ENCODE measurements at regions not wholly inside any gene's neighbourhood (a gene's known extent, or its start where the extent isn't known, plus 50 kb on each side); places are given as distances from the start of the nearest gene placed in this dataset.
"Not testable (repeated sequence)": the region's sequence is repeated elsewhere in the genome, so short reads cannot be mapped to it uniquely, and the experiment has no call there.

DNA sequence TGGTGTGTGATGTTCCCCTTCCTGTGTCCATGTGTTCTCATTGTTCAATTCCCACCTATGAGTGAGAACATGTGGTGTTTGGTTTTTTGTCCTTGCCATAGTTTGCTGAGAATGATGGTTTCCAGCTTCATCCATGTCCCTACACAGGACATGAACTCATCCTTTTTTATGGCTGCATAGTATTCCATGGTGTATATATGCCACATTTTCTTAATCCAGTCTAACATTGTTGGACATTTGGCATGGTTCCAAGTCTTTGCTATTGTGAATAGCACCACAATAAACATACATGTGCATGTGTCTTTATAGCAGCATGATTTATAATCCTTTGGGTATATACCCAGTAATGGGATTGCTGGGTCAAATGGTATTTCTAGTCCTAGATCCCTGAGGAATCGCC, 340.3 kb downstream of the DLEU7 start:
- TF ChIP-seq, protein P1, sequence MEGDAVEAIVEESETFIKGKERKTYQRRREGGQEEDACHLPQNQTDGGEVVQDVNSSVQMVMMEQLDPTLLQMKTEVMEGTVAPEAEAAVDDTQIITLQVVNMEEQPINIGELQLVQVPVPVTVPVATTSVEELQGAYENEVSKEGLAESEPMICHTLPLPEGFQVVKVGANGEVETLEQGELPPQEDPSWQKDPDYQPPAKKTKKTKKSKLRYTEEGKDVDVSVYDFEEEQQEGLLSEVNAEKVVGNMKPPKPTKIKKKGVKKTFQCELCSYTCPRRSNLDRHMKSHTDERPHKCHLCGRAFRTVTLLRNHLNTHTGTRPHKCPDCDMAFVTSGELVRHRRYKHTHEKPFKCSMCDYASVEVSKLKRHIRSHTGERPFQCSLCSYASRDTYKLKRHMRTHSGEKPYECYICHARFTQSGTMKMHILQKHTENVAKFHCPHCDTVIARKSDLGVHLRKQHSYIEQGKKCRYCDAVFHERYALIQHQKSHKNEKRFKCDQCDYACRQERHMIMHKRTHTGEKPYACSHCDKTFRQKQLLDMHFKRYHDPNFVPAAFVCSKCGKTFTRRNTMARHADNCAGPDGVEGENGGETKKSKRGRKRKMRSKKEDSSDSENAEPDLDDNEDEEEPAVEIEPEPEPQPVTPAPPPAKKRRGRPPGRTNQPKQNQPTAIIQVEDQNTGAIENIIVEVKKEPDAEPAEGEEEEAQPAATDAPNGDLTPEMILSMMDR (IDR thresholded peaks at IDR 0.05), result not testable (repeated sequence)
- not testable (repeated sequence) for TF ChIP-seq POLR2AphosphoS5 (IDR thresholded peaks at IDR 0.05)

Measured in transverse colon (tissue), 4 donors.